A673 (cell line): ENCODE measurements at regions not wholly inside any gene's neighbourhood (a gene's known extent, or its start where the extent isn't known, plus 50 kb on each side); places are given as distances from the start of the nearest gene placed in this dataset.

ENCODE experiments used
- BruUV-seq: library from RNA; stranded (reverse); fragments of 400-500 nt; replicated peaks from 2 replicates; lab custom pipeline; 2021; lab: Mats Ljungman, UMichigan
- CTCF ChIA-PET: fragments of 300-600 bp; sonication (Branson Sonifier 250); formaldehyde crosslinking; loops from one replicate; lab custom pipeline; 2022; ENCODE audit warnings: antibody characterized with exemption; lab: Charles Lee
- POLR2A ChIA-PET: fragments of 300-600 bp; sonication (Branson Sonifier 250); formaldehyde crosslinking; loops from one replicate; lab custom pipeline; 2022; ENCODE audit warnings: antibody characterized with exemption; ENCODE audit not compliant: low non-redundant PET; lab: Charles Lee
- DNase-seq: peaks from one replicate; pipeline ENCODE4 v3.0.0-alpha.2; 2015; ENCODE audit warnings: low spot score
- H3K27ac ChIP-seq: fragments of 200-600 bp; sonication (generic); 2 replicates; pipeline ENCODE4 v1.5.1; 2016; ENCODE audit warnings: mixed run types, low read depth, mild to moderate bottlenecking, mixed read lengths, antibody characterized with exemption, low read length; ENCODE audit not compliant: poor library complexity, severe bottlenecking
- H3K27me3 ChIP-seq: fragments of 200-600 bp; sonication (generic); replicated peaks from 2 replicates; pipeline ENCODE4 v1.6.1; 2017; ENCODE audit warnings: mixed run types, low read depth, mild to moderate bottlenecking, mixed read lengths, antibody characterized with exemption, low read length; ENCODE audit not compliant: insufficient read depth, poor library complexity
- H3K36me3 ChIP-seq: fragments of 200-600 bp; sonication (generic); 2 replicates; pipeline ENCODE4 v1.6.1; 2016; ENCODE audit warnings: mixed run types, mild to moderate bottlenecking, mixed read lengths, antibody characterized with exemption, low read length; ENCODE audit not compliant: insufficient read depth, poor library complexity, severe bottlenecking
- H3K4me1 ChIP-seq: fragments of 200-600 bp; sonication (generic); 2 replicates; pipeline ENCODE4 v1.6.1; 2017; ENCODE audit warnings: mixed run types, mild to moderate bottlenecking, mixed read lengths, antibody characterized with exemption, low read length; ENCODE audit not compliant: insufficient read depth, poor library complexity, severe bottlenecking
- H3K4me3 ChIP-seq: fragments of 200-600 bp; sonication (generic); 2 replicates; pipeline ENCODE4 v1.5.1; 2016; ENCODE audit warnings: low read depth, mixed run types, mild to moderate bottlenecking, mixed read lengths, low read length; ENCODE audit not compliant: poor library complexity, severe bottlenecking
- H3K9me3 ChIP-seq: fragments of 200-600 bp; sonication (generic); 2 replicates; pipeline ENCODE4 v1.6.1; 2016; ENCODE audit warnings: mixed run types, low read depth, mild to moderate bottlenecking, mixed read lengths, antibody characterized with exemption, low read length; ENCODE audit not compliant: poor library complexity, severe bottlenecking
- EZH2 ChIP-seq: fragments of 200-600 bp; sonication (generic); IDR thresholded peaks from 2 replicates; pipeline ENCODE4 v1.6.1; 2017; ENCODE audit warnings: borderline replicate concordance, low read depth, mild to moderate bottlenecking, mixed read lengths, antibody characterized with exemption, low read length; ENCODE audit not compliant: poor library complexity, severe bottlenecking
- intact Hi-C: fragments of 100-400 bp; cut with micrococcal nuclease; formaldehyde crosslinking; loops from one replicate; pipeline ENCODE4 v1.10.0; 2022; ENCODE audit not compliant: unreplicated experiment
- TF ChIP-seq, protein P1 (sequence below): fragments of 300-800, 200-600 bp; sonication (generic); conservative IDR thresholded peaks from 2 replicates; pipeline ENCODE4 v1.5.1; 2017; ENCODE audit warnings: low read depth, mild to moderate bottlenecking, antibody characterized with exemption, low read length, moderate library complexity, mixed read lengths

DNA sequence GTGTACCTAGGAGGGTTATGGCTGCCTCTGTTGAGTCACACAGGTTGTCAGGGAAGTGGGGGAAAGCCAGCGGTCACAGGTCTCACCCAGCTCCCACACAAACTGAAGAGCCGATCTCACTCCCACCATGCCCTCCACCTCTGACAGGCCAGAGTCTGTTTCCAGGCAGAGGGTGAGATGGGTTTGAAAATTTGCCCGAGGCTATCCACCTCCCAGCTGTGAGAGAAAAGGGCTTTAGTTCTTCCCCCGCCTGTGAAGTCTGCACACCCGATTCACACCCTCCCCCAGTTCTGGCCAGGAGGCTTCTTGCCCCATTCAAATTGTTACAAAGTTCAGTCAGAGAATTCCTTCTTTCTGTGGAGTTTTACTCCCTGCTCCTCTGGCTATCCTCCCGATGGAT, 446.9 kb downstream of the EDEM1 start:
- no TSS peak for BruUV-seq
- Histone ChIP-seq H3K9me3 (no peaks in the 10 kb centered on the region), H3K36me3 (no peaks in the 10 kb centered on the region), H3K27me3 (no peaks in the 10 kb centered on the region), H3K4me3 (no peak overlapping the region), H3K4me1 (no peaks in the 10 kb centered on the region), H3K27ac (no peak overlapping the region)
- no peak for DNase-seq
- POLR2A ChIA-PET, result no interaction called here
- CTCF ChIA-PET, result no interaction called here
- intact Hi-C loops, result no loop called here
- TF ChIP-seq, protein P1, sequence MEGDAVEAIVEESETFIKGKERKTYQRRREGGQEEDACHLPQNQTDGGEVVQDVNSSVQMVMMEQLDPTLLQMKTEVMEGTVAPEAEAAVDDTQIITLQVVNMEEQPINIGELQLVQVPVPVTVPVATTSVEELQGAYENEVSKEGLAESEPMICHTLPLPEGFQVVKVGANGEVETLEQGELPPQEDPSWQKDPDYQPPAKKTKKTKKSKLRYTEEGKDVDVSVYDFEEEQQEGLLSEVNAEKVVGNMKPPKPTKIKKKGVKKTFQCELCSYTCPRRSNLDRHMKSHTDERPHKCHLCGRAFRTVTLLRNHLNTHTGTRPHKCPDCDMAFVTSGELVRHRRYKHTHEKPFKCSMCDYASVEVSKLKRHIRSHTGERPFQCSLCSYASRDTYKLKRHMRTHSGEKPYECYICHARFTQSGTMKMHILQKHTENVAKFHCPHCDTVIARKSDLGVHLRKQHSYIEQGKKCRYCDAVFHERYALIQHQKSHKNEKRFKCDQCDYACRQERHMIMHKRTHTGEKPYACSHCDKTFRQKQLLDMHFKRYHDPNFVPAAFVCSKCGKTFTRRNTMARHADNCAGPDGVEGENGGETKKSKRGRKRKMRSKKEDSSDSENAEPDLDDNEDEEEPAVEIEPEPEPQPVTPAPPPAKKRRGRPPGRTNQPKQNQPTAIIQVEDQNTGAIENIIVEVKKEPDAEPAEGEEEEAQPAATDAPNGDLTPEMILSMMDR, result no peak
- TF ChIP-seq EZH2, result no peak

DNA sequence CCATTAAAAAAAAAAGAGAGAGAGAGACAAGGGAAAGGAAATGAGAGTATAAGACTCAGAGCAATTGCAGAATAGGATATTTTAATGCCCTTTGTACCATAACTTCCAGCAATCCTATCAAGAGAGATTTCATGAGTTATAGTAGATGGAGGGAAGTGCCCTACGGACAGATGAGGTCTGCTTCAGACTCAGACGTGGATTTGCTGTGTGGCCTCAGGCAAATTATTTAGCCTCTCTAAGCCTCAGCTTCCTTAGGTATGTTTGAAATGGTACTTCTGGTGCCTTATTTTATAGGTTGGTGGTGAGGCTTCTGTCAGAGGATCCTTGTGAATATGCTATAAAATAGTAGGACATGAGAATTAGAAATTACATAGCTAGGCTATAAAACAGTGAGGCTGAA, 448.2 kb downstream of the EDEM1 start:
- no peaks in the 10 kb centered on the region for H3K9me3 ChIP-seq
- no peak overlapping the region for H3K4me3 ChIP-seq
- no peaks in the 10 kb centered on the region for H3K27me3 ChIP-seq
- H3K36me3 ChIP-seq, result no peaks in the 10 kb centered on the region
- no peaks in the 10 kb centered on the region for H3K4me1 ChIP-seq
- no TSS peak for BruUV-seq
- no peak overlapping the region for H3K27ac ChIP-seq
- ChIA-PET POLR2A (interaction anchor here (0.6 kb wide), 1 partner anchor 1385 kb away, joined by 3 read pairs; no protein-coding TSS in a partner anchor), CTCF (no interaction called here)
- intact Hi-C loops, result no loop called here
- TF ChIP-seq, protein P1, result no peak
- TF ChIP-seq EZH2, result no peak
- DNase-seq, result no peak

DNA sequence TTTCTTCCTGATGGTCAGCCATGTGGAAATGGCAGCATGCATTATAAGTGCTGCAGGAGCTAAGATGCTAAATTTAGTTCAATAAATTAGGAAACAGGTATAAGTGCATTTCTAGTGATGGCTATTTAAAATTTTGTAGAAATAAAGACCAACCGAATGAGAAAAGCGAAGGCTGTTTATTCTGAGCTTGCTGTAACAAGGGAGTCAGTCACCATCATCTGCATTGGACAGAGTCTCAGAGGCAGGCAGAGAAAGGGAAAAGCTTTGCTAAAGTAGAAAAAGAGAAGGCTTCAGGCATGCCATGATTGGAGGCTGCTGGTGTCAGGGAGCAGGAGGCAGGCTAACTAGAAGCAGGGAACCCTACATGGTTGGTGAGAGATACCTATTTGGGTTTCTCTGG, 451.0 kb downstream of the EDEM1 start:
- intact Hi-C loops, result no loop called here
- no TSS peak for BruUV-seq
- no peaks in the 10 kb centered on the region for H3K9me3 ChIP-seq
- no peak for TF ChIP-seq EZH2
- TF ChIP-seq, protein P1, result no peak
- H3K36me3 ChIP-seq, result no peaks in the 10 kb centered on the region
- ChIA-PET POLR2A (no interaction called here), CTCF (no interaction called here)
- no peak for DNase-seq
- H3K4me1 ChIP-seq, result no peaks in the 10 kb centered on the region
- H3K27ac ChIP-seq, result no peak overlapping the region
- H3K4me3 ChIP-seq, result no peak overlapping the region
- H3K27me3 ChIP-seq, result no peaks in the 10 kb centered on the region
